ENCODE measurements at regions not wholly inside any gene's neighbourhood (a gene's known extent, or its start where the extent isn't known, plus 50 kb on each side); places are given as distances from the start of the nearest gene placed in this dataset.

DNA sequence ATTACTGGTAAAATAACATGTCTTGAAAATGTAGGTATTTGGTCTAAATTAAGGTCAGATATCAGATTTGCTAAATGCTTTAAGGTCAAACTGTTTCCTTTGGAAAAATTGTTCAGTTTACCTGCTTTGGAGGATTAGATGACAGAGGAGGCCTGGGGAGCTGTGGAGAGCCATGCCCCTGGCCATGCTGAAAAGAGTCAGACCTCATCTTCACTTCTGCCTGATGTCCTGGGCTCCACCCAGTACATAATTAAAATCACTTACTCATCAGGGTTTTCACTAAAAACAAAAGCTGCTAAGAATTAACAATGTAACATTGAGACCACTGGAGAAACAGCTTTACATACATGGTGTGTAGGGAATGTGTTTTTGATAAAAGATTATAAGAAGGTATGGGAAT, 60.8 kb upstream of the UNC93A start:
- no peaks in the 10 kb centered on the region for H3K9me3 ChIP-seq (ENCODE audit: insufficient read depth in 2 of 2, low read depth in 1 of 2, low read length in 1 of 2)
- H4K5ac ChIP-seq (ENCODE audit: insufficient read length, low read depth, low read length), result no peak overlapping the region
- H2BK15ac ChIP-seq (ENCODE audit: low read length), result no peak overlapping the region
- FAIRE-seq (no peak), DNase-seq (ENCODE audit: low read depth in 1 of 2, low spot score in 2 of 2) (peak in 1 of 2 experiments; percentile 14)
- peaks cover 4% of the 10 kb centered on the region for H3K79me1 ChIP-seq (ENCODE audit: low read depth, low read length)
- peaks cover 6 to 12% of the 10 kb centered on the region in 2 experiments for H4K20me1 ChIP-seq (replicated peaks in 1 of 2; ENCODE audit: control insufficient read depth in 1 of 2, insufficient read depth in 2 of 2, low read length in 2 of 2)
- H3K27ac ChIP-seq (ENCODE audit: low read depth, low read length), result no peak overlapping the region
- H3K23me2 ChIP-seq (ENCODE audit: low read depth, low read length), result peaks cover 5% of the 10 kb centered on the region
- peaks cover 0 to 30% (median 14%) of the 10 kb centered on the region in 4 experiments; a peak in 4 of 8 replicates for H3K36me3 ChIP-seq (ENCODE audit: control insufficient read depth in 2 of 4, insufficient read depth in 4 of 4, low read length in 3 of 4)
- no peak overlapping the region for H2AFZ ChIP-seq (ENCODE audit: low read length)
- ChIA-PET POLR2A (ENCODE audit: partially characterized antibody) (interaction anchor here (1.1 to 2.6 kb wide), 6 partner anchors 9 to 17 kb away, joined by 3 to 19 read pairs (median 4); no protein-coding TSS in a partner anchor), CTCF (ENCODE audit: partially characterized antibody) (interaction anchor here (0.7 to 6.2 kb wide), 9 partner anchors 8 to 92 kb away, joined by 3 to 28 read pairs (median 5); no protein-coding TSS in a partner anchor)
- H3K79me2 ChIP-seq (ENCODE audit: control insufficient read depth in 1 of 2, insufficient read depth in 2 of 2, low read length in 2 of 2), result peaks cover 20 to 89% of the 10 kb centered on the region in 2 experiments
- H2AK5ac ChIP-seq (ENCODE audit: low read depth, low read length), result no peak overlapping the region
- no peak overlapping the region for H2BK20ac ChIP-seq (ENCODE audit: low read length)
- H3K56ac ChIP-seq (replicated peaks; ENCODE audit: insufficient read length, low read depth, low read length), result no peak overlapping the region
- no peak overlapping the region for H4K91ac ChIP-seq (replicated peaks; ENCODE audit: insufficient read length, low read length)
- H2BK12ac ChIP-seq (ENCODE audit: low read depth, low read length), result no peak overlapping the region
- H3K23ac ChIP-seq (ENCODE audit: insufficient read length), result no peak overlapping the region
- H3K27me3 ChIP-seq (replicated peaks in 1 of 4; ENCODE audit: control insufficient read depth in 3 of 4, extremely low read depth in 1 of 4, insufficient read depth in 3 of 4, low read length in 3 of 4), result no peaks in the 10 kb centered on the region
- no peak overlapping the region for H2BK120ac ChIP-seq (replicated peaks; ENCODE audit: low read depth, low read length)
- no peak overlapping the region for H3K4ac ChIP-seq (replicated peaks; ENCODE audit: insufficient read length, low read depth, low read length)
- no peak overlapping the region for H3K18ac ChIP-seq (ENCODE audit: extremely low read depth, low read length)
- peak overlapping the region; percentile 67 to 97 for H3K4me2 ChIP-seq (ENCODE audit: insufficient read depth in 1 of 2, low read depth in 2 of 2, low read length in 2 of 2)
- H2BK5ac ChIP-seq (ENCODE audit: low read depth, low read length), result no peak overlapping the region
- peaks cover 7 to 29% (median 20%) of the 10 kb centered on the region in 4 experiments for H3K4me1 ChIP-seq (replicated peaks in 1 of 4; ENCODE audit: control insufficient read depth in 3 of 4, insufficient read depth in 4 of 4, low read length in 3 of 4)
- no peak overlapping the region for H3K9ac ChIP-seq (replicated peaks in 1 of 4; ENCODE audit: extremely low read depth in 1 of 4, low read depth in 3 of 4, low read length in 3 of 4)
- no peak overlapping the region for H3K14ac ChIP-seq (ENCODE audit: insufficient read length)
- H3K4me3 ChIP-seq (ENCODE audit: extremely low read depth in 1 of 4, insufficient read depth in 2 of 4, low read depth in 3 of 4, low read length in 4 of 4), result peak overlapping the region; percentile 39 to 90 (median 75)
- H4K8ac ChIP-seq (ENCODE audit: extremely low read depth, insufficient read depth, low read length), result no peak overlapping the region
- TF ChIP-seq, protein P1, sequence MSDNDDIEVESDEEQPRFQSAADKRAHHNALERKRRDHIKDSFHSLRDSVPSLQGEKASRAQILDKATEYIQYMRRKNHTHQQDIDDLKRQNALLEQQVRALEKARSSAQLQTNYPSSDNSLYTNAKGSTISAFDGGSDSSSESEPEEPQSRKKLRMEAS (IDR thresholded peaks at IDR 0.05), result 0 out of 2 replicates have a peak, but pooled peaks have one; percentile 11
- TF ChIP-seq KDM1A (IDR thresholded peaks at IDR 0.05; ENCODE audit: borderline replicate concordance, low read length) (no peak), SIN3A (conservative IDR thresholded peaks at IDR 0.05 in 1 of 2, IDR thresholded peaks at IDR 0.05 in 1 of 2; ENCODE audit: low read depth in 1 of 2, low read length in 2 of 2) (0 out of 4 replicates have a peak, but pooled peaks of 1 of the 2 experiments have one; percentile 28)

Measured in H1 (cell line).